ENCODE measurements at regions not wholly inside any gene's neighbourhood (a gene's known extent, or its start where the extent isn't known, plus 50 kb on each side); places are given as distances from the start of the nearest gene placed in this dataset.

GRCh38 chr14:86124328-86124727 lies 594.4 kb downstream of the FLRT2 start:
- dilution Hi-C loops (cut with HindIII; ENCODE audit: low sequenced_read_pairs, unreplicated experiment) (no loop called here), intact Hi-C loops (cut with micrococcal nuclease) (no loop called here), in situ Hi-C loops (cut with MboI; ENCODE audit: low sequenced_read_pairs) (no loop called here)
- no peak overlapping the region for H3K4ac ChIP-seq (ENCODE audit: low read depth, low read length)
- no peak overlapping the region for H3K18ac ChIP-seq (ENCODE audit: low read depth, low read length)
- no peaks in the 10 kb centered on the region for H3K79me1 ChIP-seq (ENCODE audit: low read depth in 1 of 2, low read length in 2 of 2)
- POLR2A ChIA-PET (ENCODE audit: unreplicated experiment) = no interaction called here
- H3K36me3 ChIP-seq (ENCODE audit: control insufficient read depth, insufficient read depth, low read length) = no peaks in the 10 kb centered on the region
- CTCF ChIA-PET = no interaction called here
- ATAC-seq (ENCODE audit: low read depth) (no peak), DNase-seq (no peak)
- H2BK20ac ChIP-seq (ENCODE audit: low read depth, low read length) = no peak overlapping the region
- H2AK9ac ChIP-seq (replicated peaks; ENCODE audit: low read depth, low read length, poor library complexity) = no peak overlapping the region
- H2BK120ac ChIP-seq (ENCODE audit: low read depth, low read length) = no peak overlapping the region
- no peaks in the 10 kb centered on the region for H3K27me3 ChIP-seq (ENCODE audit: control insufficient read depth, insufficient read depth, low read length)
- H3K9me3 ChIP-seq (ENCODE audit: control insufficient read depth, insufficient read depth, low read length) = no peaks in the 10 kb centered on the region
- H2AK5ac ChIP-seq (ENCODE audit: low read depth, low read length) = no peak overlapping the region
- no peak overlapping the region for H4K8ac ChIP-seq (ENCODE audit: low read depth in 2 of 2, low read length in 2 of 2)
- no peak overlapping the region for H3K56ac ChIP-seq (ENCODE audit: extremely low read depth, insufficient read depth, low read length)
- no peak overlapping the region for H2AFZ ChIP-seq (replicated peaks; ENCODE audit: low read length, poor library complexity)
- no peak overlapping the region for H4K91ac ChIP-seq (ENCODE audit: insufficient read depth, low read depth, low read length)
- no peak overlapping the region for H3K23ac ChIP-seq (ENCODE audit: low read depth, low read length)
- peak overlapping the region; percentile 84 for H3K4me2 ChIP-seq (ENCODE audit: low read depth, low read length)
- BruUV-seq (replicated peaks) = no TSS peak
- H3K4me3 ChIP-seq (ENCODE audit: insufficient read depth, low read depth, low read length) = no peak overlapping the region
- H3K9ac ChIP-seq (ENCODE audit: low read depth, low read length) = no peak overlapping the region
- H3K14ac ChIP-seq (replicated peaks; ENCODE audit: low read depth, low read length) = no peak overlapping the region
- no peak overlapping the region for H2BK5ac ChIP-seq (ENCODE audit: low read depth, low read length, poor library complexity, severe bottlenecking)
- no peak for TF ChIP-seq MAFK (IDR thresholded peaks at IDR 0.05; ENCODE audit: low read depth, low read length)
- no peak for TF ChIP-seq RFX5 (IDR thresholded peaks at IDR 0.05; ENCODE audit: low read depth, low read length)
- TF ChIP-seq BHLHE40 (IDR thresholded peaks at IDR 0.05; ENCODE audit: low read depth, low read length) = no peak
- no peak for TF ChIP-seq RCOR1 (IDR thresholded peaks at IDR 0.05; ENCODE audit: insufficient replicate concordance, low read length)
- no peak for TF ChIP-seq RAD21 (IDR thresholded peaks at IDR 0.05; ENCODE audit: low read length)
- TF ChIP-seq CHD1 (IDR thresholded peaks at IDR 0.05; ENCODE audit: low read depth, low read length) = no peak
- no peak for TF ChIP-seq MAZ (IDR thresholded peaks at IDR 0.05; ENCODE audit: borderline replicate concordance, low read depth, low read length)
- TF ChIP-seq NFE2L2 (IDR thresholded peaks at IDR 0.05; ENCODE audit: low read depth, low read length) = no peak
- TF ChIP-seq ELK1 (IDR thresholded peaks at IDR 0.05; ENCODE audit: borderline replicate concordance, low read depth, low read length) = no peak
- TF ChIP-seq USF2 (IDR thresholded peaks at IDR 0.05; ENCODE audit: low read depth, low read length) = no peak
- no peak for TF ChIP-seq CTCF (conservative IDR thresholded peaks at IDR 0.05; ENCODE audit: low read depth, low read length)
- no peak for TF ChIP-seq POLR2A (IDR thresholded peaks at IDR 0.05; ENCODE audit: low read depth, low read length)
- no peak for TF ChIP-seq FOS (IDR thresholded peaks at IDR 0.05; ENCODE audit: low read depth, low read length)
- no peak for TF ChIP-seq SMC3 (IDR thresholded peaks at IDR 0.05; ENCODE audit: low read depth, low read length)
- TF ChIP-seq MXI1 (IDR thresholded peaks at IDR 0.05; ENCODE audit: borderline replicate concordance, low read depth, low read length) = no peak
- no peak for TF ChIP-seq CEBPB (IDR thresholded peaks at IDR 0.05; ENCODE audit: low read depth, low read length)
- no peaks in the 10 kb centered on the region for H3K4me1 ChIP-seq (ENCODE audit: control insufficient read depth, insufficient read depth, low read length)
- WGBS, 2 experiments (ENCODE audit: extremely low coverage in 2 of 2, insufficient read length in 1 of 2) = no CpG with 5 or more reads among the region's 4 CpGs
- H3K9me1 ChIP-seq (ENCODE audit: insufficient read depth, low read length) = no peaks in the 10 kb centered on the region
- no peak overlapping the region for H4K5ac ChIP-seq (ENCODE audit: low read depth, low read length)
- no peak overlapping the region for H3K27ac ChIP-seq (ENCODE audit: insufficient read depth, low read length)
- no peak overlapping the region for H2BK15ac ChIP-seq (ENCODE audit: low read depth, low read length)
- no peaks in the 10 kb centered on the region for H4K20me1 ChIP-seq (ENCODE audit: insufficient read depth, low read length)

Measured in IMR-90 (cell line).